GM19468 (cell line): ENCODE measurements at regions not wholly inside any gene's neighbourhood (a gene's known extent, or its start where the extent isn't known, plus 50 kb on each side); places are given as distances from the start of the nearest gene placed in this dataset.
"Not testable (repeated sequence)": the region's sequence is repeated elsewhere in the genome, so short reads cannot be mapped to it uniquely, and the experiment has no call there.

Source experiments
- ATAC-seq: cut with Tn5 transposase; IDR thresholded peaks from one replicate; pipeline ENCODE4 v1.9.1; 2021; ENCODE audit warnings: mild to moderate bottlenecking, moderate library complexity, moderate number of reproducible peaks; ENCODE audit not compliant: unreplicated experiment; ENCODE audit errors: extremely low read depth

DNA sequence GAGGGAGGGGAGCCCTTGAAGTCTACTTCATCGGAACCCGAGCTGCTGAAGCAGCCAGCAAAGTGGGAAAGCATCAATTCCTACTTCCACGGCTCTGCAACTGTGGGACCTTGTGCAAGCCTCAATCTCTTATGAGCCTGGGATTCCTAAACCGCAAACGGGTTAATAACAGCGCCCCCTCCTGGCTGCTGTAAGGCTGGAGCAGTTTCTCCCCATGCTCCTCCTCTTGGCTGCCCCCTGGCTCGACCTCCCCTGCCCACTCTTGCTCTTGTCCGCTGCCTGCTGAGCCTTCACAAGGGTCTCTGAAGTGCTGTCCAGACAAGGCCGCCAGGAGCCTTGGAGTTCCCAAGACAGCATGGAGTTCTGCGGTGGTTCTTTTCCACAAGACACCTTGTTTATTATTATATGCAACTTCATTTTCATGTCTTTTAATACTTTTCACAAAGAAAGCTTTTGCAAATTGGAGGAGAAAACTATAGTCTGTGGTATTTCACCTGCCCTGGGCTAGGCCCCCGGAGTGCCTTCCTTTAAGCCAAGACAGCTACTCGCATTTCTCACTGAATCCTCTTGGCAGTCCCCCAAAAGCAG, 157.2 kb downstream of the DDX1 start:
- ATAC-seq: no peak

DNA sequence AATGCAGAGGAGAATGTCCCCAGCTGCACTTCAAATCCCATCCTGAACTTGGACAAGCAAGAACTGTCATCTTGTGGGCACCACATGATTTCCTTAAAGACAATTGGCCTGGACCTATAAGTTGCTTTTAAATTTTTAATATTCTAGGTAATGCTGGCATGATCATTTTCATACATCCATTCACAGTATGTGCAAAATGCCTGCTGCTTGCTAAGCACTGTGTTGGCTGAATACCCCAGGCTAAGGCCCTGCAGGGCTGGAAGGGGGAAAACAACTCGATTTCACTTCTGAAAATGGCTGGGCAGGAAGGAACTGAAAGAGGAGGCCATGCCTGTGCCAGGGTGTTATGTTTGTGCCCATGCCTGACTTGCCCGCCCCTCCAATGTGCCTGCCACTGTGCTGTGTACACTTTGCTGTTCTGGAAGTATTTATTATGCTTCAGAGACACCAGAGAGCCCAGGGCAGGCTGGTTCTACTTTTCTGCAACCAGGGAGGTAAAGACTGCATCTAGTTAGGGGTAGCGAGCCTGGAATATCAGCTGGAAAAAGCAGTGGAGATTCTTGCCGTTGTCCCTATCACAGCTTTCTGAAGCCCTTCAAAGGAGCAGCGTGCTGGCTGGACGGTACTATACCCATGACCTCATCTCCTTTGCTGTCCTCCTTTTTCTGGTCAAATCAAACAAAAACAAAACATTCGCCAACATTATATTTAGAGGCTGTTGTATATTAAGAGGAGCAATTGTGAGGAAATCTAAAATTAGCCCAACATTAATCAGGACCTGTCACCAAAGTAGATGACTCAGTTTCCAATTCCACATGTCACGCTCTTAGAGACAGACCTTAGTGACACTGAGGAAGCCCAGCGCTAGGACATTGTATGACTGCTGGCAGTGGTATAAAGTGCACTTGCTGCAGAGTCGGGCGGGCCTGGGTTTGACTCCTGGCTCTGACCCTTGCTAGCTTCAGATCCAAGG, 158.1 kb downstream of the DDX1 start:
- ATAC-seq: no peak

DNA sequence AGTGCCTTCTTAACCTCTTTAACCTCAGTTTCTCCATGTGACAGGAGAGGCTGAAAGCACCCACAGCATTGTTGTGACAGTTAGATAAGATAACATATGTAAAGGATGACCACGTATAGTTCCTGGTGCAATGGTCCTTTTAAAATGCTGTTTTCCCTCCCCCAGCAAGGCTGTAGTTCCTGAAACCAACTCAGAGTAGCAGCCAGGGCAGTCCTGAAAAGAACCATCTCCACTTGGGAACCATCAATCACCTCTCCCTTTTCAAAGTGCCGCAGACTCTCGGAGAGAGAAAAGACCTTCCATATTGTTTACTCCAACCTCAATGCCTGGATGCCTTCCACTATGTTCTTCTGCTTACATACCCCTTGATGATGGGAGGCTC, 158.8 kb downstream of the DDX1 start:
- ATAC-seq: no peak

DNA sequence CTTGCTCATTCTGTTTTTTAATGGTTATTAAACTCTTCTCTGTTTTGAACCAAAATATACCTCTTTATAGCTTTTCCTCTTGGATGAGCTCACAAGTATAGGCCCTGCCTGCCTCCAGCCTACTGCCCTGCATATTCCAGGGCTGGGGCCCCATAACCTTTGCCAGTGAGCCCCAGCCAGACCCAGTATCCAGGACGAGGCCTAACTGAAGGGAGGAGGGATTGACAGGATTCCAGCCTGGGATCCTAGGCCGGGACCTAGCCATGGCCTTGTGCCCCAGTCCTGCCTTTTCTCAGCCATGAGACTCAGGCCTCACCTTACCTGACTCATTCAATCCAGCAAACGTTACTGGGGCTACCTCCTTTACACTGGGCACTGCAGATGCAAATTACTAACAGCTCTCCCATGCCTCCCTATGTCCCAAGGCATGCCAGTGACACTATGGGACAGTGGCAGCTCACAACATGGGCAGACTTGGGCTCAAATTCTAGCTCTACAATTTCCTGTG, 159.2 kb downstream of the DDX1 start:
- ATAC-seq: no peak

DNA sequence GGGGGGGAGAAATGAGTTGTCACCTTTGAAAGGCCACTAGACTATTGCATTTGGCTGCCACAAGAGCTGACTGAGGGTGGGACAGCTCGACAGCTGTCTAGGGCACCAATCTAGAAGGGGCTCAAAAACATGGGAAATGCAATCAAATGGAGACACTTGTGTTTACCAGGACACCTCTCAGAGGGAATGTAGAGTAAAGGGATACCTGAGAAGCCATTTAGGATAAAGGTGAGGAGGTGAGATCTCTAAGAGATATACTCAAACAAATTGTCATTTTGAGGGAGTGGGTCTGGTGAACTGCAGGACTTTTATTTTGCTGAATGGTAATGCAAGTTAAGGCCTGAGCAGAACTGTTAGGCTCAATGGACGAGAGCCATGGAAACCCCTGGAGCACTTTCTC, 159.8 kb downstream of the DDX1 start:
- no peak for ATAC-seq

DNA sequence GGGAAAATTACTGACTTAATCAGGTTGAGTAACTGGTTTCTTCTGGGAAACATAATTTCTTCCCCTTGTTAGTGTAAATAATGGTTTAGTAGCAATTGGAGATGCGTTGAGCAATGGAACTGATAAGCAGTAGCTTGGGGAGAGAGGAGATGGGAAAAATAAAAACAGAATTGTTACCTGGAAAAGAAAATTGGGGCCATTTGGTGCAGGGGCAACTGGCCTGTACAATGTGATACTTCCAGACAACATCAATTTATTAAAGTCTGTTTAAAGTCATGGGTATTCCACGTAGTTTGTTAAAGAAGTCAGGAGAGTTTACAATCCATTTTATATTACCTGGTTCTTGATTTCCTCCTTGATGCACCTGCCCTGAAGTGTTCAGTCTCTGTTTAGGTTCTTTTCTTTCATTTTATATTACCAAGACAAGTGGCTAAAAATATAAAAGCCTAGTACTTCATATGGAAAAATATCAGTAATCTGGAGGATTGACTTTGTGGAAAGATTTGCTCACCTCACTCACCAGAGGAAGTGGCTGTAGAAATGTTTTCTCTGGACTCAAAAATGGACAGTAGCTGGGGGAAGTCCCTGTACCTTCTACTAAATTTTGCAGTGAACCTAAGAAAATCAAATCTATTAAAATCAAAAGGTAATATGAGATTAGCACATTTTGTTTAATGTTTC, 161.0 kb downstream of the DDX1 start:
- ATAC-seq: no peak

DNA sequence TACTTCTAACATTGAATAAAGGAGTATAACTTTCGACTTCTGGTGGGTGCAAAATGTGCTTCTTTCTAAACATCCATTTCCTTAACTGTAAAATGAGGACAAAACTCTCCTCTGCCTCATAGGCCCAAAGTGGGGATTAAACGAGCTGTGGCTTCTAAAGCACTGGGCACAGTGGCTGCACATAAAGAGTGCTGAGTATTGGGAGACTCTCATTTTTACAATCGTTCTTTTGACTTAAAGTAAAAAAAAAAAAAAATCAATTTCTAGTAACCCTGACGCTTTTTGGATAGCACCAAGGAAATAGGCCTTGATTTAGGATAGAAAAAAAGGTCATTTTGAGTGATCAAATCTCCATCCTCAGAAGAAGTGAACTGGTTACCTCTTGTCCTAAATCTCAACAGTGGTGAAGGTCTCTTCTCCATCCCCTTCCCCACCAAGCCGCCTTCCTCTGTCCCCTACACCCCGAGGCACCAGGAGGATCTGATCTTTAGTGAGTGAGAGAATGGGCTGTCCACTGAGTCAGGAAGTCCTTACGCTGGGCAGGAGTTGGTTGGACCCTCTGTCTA, 161.6 kb downstream of the DDX1 start:
- ATAC-seq: no peak

DNA sequence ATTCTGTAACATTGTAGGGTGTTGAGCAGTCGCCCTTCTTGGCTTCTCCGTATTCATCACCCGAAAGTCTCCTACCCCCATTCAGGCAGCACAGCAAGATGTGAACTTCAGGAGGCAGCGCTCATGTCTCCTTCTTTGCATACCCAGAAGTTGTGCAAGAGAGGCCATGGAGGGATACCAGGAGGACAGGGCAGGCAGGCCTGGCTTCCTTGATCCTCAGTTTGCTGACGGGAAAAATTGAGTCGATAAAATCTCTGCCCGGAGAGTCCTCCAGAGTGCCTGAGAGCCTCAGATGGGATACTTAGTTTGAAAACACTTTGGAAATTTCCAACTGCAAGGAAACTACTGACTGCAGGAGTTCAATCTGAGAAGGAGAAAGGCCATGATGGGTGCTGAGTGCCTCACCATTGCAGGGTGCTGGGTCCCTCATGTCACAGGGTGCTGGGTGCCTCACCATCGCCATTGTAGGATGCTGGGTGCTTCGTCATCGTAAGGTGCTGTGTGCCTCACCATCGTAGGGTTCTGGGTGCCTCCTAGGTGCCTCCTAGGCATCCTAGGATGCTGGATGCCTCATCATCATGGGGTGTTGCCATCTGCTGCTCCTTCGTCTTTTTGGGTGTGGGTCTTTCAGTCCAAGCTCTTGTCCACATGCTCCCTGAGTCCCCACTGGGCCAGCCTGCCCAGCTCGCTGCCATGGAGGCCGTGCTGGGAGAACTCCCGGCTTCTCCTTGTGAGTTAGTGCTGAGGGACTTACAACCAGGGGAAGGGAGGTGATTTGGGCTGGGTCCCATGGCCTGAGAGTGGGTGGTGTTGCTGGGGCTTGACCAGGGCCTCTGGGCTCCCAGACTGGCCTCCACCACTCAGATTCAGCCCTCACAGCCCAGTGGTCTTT, 162.4 kb downstream of the DDX1 start:
- no peak for ATAC-seq

DNA sequence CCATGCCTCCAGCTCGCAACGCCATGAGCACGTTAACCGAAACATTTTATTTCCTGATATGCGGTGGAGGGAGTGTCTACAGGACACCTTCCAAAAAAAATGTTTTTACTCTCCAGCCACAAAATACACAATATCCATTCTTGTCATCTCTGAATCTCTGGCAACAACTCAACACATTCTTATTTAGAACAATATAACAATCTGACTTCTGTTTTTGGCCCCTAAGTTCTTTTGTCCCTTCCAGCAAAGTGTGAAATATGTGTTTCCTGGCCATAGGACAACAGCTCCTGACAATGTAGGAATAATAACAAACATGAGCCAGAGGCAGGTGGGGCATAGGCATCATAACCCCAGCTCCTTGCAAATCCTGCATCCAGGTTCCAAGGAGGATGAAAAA, 163.0 kb downstream of the DDX1 start:
- no peak for ATAC-seq

DNA sequence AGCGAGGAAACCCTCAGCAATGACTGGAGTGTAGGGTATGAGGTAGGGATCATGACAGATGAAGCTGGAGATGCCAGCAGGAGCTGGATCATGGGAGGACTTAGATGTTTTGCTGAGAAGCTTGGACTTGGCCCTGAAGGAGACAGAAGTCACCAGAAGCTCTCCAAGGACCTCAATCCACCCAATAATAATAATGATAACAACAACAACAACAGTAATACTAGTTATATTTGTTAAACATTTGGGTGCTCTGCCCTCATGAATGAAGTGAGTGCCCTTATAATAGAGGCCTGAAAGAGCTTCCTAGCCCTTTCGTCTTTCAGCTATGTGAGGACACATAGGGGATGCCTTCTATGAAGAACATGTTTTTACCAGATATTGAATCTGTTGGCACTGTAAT, 163.9 kb downstream of the DDX1 start:
- ATAC-seq: no peak

DNA sequence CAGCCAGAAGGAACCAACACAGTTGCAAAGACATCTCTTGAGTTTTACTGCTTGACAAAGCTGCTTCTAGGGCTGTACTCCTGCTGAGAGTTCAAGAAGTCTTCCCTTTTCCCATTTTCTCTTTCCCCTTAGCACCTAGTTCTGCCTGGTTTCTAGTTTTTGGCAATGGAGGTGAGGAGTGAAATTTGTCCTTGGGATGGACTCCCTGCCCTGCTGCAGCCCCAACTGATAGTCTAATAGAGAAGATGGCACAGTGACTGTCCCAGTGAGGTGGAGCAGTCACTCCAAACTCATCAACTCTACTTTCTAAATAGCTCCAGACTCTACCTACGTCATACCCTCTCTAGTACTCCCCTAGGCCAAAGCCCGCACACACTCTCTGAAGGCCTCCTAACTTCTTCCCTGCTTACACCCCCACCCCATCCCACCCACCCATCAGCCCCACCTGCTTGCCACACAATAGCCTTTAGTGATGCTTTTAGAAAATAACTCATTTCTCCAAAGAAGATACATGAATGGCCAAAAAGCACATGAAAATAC, 164.4 kb downstream of the DDX1 start:
- ATAC-seq: no peak

DNA sequence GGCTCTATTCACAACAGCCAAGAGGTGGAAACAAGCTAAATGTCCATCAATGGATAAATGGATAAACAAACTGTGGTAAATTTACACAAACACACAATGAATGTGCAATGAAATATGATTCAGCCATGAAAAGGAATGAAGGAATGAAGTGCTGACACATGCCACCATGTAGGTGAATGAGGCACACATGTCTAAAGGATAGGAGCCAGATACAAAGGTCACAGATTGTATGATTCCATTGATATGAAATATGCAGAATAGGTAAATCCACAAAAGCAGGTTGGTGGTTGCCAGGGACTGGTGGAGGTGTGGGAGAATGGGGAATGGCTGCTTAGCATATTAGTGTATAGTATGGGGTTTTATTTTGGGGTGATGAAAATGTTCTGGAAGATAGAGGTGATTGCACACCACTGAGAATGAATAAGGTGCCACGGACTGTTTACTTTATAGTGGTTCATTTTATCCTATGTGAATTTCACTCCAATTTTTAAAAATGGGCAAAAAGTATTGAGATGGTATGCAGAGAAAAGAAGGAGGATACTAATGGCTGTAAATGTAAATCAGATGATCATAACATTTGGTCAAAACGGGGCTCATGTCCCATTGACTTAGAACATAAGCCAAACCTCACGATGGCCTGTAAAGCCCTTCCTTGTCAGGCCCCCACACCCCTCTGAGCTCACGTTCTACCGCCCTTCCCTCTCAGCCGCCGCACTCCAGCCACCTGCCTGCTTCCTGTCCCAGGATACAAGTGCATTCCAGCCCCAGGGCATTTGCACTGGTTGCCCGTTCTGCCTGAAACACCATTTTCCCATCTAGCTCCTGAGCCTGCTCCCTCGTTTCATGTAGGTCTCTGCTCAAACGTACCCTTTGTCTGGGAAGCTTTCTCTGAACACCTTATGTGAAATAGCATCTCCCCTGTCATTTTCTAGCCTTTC, 165.5 kb downstream of the DDX1 start:
- ATAC-seq: no peak

DNA sequence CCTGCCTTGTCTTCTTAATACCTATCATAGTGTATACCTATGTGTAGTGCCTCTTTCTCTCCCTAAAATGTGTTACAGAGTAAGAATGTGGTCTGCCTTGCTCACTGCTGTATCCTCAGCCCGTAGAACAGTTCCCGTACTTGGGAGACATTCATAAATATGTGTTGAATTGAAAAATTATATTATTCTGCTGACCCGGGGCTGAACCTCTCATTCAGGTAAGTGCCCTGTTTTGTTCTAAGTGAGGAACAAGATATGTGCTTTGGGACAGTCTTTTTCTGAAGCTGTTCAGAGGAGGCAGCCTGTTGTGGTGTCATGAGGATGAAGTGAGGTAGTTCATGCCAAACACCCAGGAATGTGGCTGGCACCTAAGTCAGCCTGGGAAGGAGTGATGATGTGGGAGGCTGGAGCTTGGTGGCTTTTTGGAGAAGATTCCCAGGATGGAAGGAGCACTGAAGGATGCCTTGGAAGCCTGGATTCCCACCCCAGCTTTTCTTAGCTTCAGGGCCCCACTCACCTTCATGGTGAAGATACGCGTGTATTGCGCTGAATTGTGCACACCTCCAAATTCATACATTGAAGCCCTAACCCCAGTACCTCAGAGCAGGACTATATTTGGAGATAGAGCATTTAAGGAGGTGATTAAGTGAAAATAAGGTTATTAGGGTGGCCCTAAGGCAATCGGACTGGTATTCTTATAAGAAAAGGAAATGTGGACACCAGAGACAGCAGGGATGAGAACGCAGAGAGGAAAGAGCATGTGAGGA, 166.3 kb downstream of the DDX1 start:
- ATAC-seq: no peak

DNA sequence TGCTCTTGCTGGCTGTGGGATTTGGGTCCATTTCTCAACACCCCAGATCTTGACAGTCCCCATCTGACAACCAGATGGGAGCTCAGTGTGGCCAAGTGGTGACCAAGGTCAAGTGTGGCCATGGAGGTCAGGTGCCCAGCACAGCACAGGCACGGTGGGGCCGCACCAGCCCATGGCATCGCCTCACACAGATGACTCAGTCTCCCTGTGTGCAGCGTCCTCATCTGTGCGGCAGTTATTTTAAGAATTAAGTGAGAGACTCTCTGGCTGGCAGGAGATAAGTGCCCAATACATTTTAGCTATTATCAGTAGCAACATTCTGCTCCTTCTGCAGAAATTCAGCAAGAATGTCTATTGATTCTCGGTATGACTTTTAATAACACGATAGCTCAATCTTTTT, 167.2 kb downstream of the DDX1 start:
- ATAC-seq: no peak

DNA sequence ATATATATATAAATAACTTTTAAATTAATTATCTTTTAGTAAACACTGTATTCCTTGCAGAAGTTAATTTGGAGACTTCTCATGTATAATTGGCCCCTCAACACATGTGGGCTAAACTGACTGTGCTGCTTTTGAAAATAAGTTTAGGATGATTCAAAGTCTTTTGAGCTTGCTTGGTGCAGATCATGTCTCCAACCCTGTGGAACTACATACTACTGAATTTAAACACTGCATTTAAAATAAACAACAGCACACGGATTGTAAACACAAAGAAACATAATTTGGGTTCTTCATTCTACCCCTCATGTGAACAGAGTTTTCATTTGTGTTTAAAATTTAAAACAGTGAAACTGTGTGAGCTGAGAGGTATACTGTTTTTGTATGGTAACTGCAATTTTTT, 167.7 kb downstream of the DDX1 start:
- ATAC-seq: no peak

DNA sequence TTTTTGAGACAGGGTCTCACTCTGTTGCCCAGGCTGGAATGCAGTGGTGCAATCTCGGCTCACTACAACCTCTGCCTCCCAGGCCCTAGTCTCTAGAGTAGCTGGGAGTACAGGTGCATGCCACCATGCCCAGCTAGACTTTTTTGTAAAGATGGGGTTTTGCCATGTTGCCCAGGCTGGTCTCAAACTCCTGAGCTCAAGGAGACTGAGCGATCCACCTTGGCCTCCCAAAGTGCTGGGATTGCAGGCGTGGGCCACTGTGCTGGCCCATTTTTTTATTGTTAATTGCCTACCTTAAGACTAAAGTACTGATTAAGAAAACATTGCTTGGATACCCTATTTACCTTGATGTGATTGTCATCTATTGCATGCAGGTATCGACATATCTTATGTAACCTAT, 168.1 kb downstream of the DDX1 start:
- not testable (repeated sequence) for ATAC-seq

DNA sequence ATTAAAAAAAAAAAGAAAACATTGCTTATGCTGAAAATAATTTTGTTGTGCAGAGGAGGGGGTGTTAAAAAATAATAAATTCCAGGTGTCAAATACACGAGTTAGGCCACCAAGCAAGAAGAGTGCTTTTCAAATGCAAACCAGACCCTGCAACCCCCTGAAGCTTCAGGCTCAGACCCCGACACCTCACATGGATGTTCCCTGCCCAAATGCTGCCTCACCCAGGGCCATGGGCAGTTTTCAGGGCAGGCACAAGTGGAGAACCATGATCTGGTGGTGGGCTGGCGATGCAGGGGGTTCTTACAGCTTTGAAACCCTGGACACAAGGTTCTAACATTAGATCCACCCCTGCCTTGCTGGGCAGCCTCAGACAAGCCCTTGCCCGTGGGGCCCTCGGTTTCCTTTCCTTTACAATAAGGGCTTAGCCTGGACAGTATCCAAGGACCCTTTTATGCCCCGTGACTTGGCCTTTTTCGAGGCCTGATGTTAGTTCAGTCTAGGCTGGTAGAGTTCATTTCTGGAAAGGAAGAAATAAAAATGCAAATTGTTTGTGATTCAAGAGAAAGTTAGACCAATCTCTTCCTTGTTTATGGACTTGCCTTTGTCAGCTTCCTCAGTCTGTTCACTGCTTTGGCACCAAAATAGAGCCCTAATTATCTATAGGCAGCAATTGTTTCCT, 168.7 kb downstream of the DDX1 start:
- ATAC-seq: no peak
